ENCODE measurements at regions not wholly inside any gene's neighbourhood (a gene's known extent, or its start where the extent isn't known, plus 50 kb on each side); places are given as distances from the start of the nearest gene placed in this dataset.
"Not testable (repeated sequence)": the region's sequence is repeated elsewhere in the genome, so short reads cannot be mapped to it uniquely, and the experiment has no call there.

DNA sequence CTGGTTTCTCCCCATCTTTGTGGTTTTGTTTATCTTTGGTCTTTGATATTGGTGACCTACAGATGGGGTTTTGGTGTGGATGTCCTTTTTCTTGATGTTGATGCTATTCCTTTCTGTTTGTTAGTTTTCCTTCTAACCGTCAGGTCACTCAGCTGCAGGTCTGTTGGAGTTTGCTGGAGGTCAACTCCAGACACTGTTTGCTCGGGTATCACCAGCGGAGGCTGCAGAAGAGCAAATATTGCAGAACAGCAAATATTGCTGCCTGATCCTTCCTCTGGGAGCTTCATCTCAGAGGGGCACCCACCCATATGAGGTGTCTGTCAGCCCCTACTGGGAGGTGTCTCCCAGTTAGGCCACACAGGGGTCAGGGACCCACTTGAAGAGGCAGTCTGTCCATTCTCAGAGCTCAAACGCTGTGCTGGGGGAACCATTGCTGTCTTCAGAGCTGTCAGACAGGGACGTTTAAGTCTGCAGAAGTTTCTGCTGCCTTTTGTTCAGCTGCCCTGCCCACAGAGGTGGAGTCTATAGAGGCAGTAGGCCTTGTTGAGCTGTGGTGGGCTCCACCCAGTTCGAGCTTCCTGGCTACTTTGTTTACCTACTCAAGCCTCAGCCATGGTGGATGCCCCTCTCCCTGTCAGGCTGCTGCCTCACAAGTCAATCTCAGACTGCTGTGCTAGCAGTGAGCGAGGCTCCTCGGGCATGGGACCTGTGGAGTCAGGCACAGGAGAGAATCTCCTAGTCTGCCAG lies 94.8 kb upstream of the BNIP2 start:
- not testable (repeated sequence) for DNase-seq (ENCODE audit: low read depth)

DNA sequence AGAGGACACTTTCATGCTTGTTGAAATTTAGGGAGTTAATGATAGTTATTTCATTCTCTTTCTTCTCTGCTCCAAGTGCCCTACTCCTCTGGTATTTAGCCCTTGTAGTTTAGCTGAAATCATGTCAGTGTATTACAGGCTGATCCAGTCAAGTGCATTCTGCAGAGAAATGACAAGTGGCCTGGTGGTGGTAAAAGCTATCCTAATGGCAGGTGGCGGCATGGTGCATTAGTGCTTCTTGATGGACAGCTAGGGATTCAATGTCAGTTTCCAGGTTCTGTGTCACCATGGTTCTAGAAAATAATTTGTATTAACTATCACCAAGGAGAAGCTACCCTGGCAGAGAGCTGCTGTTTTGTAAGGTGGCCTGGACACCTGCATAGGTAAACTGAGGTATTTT lies 90.0 kb upstream of the BNIP2 start:
- no peak for DNase-seq (ENCODE audit: low read depth)

DNA sequence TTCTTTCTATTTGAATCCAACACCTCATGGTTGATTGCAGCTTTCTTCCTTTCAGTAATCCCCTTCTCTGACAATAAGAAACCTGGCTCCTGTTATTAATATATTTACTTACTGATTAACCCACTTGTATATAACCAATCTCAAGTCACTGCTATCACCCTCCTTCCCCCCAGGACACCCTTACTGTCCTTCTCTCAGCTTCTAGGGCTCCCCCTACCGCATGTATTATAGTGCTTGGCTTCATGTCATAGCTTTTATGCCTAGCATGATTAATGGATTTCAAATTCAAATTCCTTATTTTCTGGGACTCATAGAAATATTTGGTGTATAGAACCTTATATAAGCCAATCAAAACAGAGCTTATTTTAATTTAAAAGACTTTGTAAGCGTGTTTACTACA lies 75.7 kb upstream of the BNIP2 start:
- no peak for DNase-seq (ENCODE audit: low read depth)

- no peak for DNase-seq (ENCODE audit: low read depth)
These were observed 73.4 kb upstream of the BNIP2 start for GRCh38 chr15:59762558-59762957.

DNA sequence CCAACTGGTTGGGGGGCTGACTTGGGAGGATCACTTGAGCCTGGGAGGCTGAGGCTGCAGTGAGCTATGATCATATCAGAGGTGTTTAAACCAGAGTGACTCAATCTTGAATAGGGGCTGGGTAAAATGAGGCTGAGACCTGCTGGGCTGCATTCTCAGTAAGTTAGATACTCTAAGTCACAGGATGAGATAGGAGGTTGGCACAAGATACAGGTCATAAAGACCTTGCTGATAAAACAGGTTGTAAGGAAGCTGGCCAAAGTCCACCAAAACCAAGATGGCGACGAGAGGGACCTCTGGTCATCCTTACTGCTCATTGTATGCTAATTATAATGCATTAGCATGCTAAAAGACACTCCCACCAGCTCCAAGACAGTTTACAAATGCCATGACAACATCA lies 71.1 kb upstream of the BNIP2 start:
- not testable (repeated sequence) for DNase-seq (ENCODE audit: low read depth)

DNA sequence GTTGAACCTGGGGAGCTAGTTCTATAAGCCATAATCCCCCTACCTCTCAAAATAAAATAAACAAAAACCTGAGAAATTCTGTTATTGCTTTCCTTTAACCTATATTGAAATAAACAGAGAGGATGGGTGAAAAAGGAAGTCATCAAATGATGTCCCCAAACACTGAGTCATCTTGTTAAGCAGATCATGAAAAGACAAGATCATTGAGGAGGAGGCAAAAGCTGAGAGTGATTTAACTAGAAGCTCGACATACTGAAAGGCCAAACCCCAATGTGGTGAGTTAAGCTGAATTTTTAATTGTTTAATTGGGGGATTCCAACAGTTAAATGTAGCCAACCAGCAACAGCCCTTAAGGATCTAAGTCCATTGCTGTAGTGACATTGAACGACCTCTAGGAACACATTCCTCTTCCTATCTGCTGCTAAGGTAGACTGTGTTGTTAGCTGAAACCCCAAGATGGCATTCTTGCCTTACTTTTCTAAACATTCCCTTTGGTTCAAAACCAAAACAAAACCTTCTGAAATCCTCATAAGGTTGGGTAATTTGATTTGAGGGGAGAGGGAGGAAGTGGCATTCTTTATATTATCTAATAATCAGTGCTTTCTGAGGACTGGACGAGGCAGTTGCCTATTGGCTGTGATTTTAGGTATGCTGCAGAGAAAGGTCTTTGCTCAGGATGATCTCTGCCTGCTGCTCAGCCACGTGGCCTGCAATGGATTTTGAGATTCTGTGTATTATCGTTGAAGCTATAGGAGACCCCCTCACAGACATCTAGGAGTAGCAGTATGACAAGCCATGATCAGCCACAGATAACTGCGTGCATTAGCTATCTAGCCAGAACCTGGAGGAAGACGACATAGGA lies 62.7 kb upstream of the BNIP2 start:
- DNase-seq (ENCODE audit: low read depth): no peak

DNA sequence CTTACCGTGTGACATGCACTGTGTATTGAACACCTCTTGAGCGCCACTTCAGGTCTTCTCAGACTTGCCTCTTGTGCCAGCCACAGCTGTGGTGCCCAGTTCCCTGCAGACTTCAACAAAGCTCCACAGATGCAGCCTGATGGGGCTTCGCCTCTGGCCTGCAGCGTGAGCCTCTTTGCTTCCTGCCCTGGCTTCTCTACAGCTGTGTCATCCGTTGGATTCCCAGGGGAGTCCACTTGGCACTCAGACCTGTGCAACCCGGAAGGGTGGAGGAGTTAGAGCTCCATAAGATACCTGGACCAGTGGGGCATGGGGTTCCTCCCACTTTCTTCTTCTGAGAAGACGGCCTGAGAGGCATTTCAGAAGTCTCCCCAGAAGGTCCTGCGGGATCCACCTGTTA lies 57.7 kb upstream of the BNIP2 start:
- DNase-seq (ENCODE audit: low read depth): no peak

GRCh38 chr15:59741274-59741906 lies 52.3 kb upstream of the BNIP2 start:
- DNase-seq (ENCODE audit: low read depth): no peak

GRCh38 chr15:59739557-59740186 lies 50.6 kb upstream of the BNIP2 start:
- DNase-seq (ENCODE audit: low read depth): no peak
